ENCODE measurements at regions not wholly inside any gene's neighbourhood (a gene's known extent, or its start where the extent isn't known, plus 50 kb on each side); places are given as distances from the start of the nearest gene placed in this dataset.

- TF ChIP-seq ZFP3 (tag by site-specific recombination; IDR thresholded peaks at IDR 0.05; ENCODE audit: low read depth) (no peak), ZNF664 (tag by site-specific recombination; IDR thresholded peaks at IDR 0.05) (no peak), CTCF (tag by site-specific recombination; IDR thresholded peaks at IDR 0.05) (no peak), ZNF560 (tag by site-specific recombination; IDR thresholded peaks at IDR 0.05; ENCODE audit: borderline replicate concordance) (no peak), PRDM10 (tag by site-specific recombination; IDR thresholded peaks at IDR 0.05) (no peak), ZNF274 (IDR thresholded peaks at IDR 0.05; ENCODE audit: low read length) (no peak), ZNF274 (tag by site-specific recombination; IDR thresholded peaks at IDR 0.05; ENCODE audit: borderline replicate concordance) (no peak), ZFP37 (tag by site-specific recombination; IDR thresholded peaks at IDR 0.05) (no peak), ZBTB26 (tag by site-specific recombination; optimal IDR thresholded peaks at IDR 0.05) (no peak), ZBTB11 (tag by site-specific recombination; conservative IDR thresholded peaks at IDR 0.05; ENCODE audit: low read depth) (no peak), ATF2 (tag by site-specific recombination; IDR thresholded peaks at IDR 0.05; ENCODE audit: low read depth) (no peak), ZNF184 (tag by site-specific recombination; IDR thresholded peaks at IDR 0.05) (no peak), ZNF707 (tag by site-specific recombination; IDR thresholded peaks at IDR 0.05) (no peak), ZNF660 (tag by site-specific recombination; IDR thresholded peaks at IDR 0.05) (no peak), ZNF23 (tag by site-specific recombination; IDR thresholded peaks at IDR 0.05; ENCODE audit: borderline replicate concordance) (no peak)
Observed at GRCh38 chr5:74242516-74242915, 398.0 kb downstream of the ENC1 start.

All from HEK293 (cell line).